ENCODE measurements at regions not wholly inside any gene's neighbourhood (a gene's known extent, or its start where the extent isn't known, plus 50 kb on each side); places are given as distances from the start of the nearest gene placed in this dataset.

DNA sequence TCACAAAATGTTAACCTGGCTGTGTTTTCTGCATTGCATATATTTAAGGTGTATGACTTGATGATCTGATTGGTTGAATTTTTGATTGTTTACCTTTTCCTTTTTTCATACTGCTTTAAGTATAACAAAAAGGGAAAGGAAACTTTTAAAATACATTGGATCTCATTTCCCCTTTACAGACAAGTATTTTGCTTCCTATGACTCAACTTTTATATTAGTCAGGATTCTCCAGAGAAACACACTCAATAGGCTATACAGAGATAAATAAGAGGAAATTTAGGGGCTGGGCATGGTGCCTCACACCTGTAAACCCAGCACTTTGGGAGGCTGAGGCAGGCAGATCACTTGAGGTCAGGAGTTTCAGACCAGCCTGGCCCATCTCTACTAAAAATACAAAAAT lies 205.8 kb downstream of the TJP1 start:
- TF ChIP-seq KLF10 (tag by site-specific recombination; IDR thresholded peaks at IDR 0.05) (no peak), YY1 (tag by site-specific recombination; IDR thresholded peaks at IDR 0.05) (no peak), ZNF274 (IDR thresholded peaks at IDR 0.05; ENCODE audit: low read length) (no peak), ZNF274 (tag by site-specific recombination; IDR thresholded peaks at IDR 0.05; ENCODE audit: borderline replicate concordance) (no peak), ZNF777 (tag by site-specific recombination; IDR thresholded peaks at IDR 0.05; ENCODE audit: borderline replicate concordance) (no peak), ZNF302 (tag by site-specific recombination; IDR thresholded peaks at IDR 0.05; ENCODE audit: low read depth) (no peak)
- TF ChIP-seq, protein P1, sequence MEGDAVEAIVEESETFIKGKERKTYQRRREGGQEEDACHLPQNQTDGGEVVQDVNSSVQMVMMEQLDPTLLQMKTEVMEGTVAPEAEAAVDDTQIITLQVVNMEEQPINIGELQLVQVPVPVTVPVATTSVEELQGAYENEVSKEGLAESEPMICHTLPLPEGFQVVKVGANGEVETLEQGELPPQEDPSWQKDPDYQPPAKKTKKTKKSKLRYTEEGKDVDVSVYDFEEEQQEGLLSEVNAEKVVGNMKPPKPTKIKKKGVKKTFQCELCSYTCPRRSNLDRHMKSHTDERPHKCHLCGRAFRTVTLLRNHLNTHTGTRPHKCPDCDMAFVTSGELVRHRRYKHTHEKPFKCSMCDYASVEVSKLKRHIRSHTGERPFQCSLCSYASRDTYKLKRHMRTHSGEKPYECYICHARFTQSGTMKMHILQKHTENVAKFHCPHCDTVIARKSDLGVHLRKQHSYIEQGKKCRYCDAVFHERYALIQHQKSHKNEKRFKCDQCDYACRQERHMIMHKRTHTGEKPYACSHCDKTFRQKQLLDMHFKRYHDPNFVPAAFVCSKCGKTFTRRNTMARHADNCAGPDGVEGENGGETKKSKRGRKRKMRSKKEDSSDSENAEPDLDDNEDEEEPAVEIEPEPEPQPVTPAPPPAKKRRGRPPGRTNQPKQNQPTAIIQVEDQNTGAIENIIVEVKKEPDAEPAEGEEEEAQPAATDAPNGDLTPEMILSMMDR (tag by site-specific recombination; IDR thresholded peaks at IDR 0.05), result no peak
- TF ChIP-seq, protein P2, sequence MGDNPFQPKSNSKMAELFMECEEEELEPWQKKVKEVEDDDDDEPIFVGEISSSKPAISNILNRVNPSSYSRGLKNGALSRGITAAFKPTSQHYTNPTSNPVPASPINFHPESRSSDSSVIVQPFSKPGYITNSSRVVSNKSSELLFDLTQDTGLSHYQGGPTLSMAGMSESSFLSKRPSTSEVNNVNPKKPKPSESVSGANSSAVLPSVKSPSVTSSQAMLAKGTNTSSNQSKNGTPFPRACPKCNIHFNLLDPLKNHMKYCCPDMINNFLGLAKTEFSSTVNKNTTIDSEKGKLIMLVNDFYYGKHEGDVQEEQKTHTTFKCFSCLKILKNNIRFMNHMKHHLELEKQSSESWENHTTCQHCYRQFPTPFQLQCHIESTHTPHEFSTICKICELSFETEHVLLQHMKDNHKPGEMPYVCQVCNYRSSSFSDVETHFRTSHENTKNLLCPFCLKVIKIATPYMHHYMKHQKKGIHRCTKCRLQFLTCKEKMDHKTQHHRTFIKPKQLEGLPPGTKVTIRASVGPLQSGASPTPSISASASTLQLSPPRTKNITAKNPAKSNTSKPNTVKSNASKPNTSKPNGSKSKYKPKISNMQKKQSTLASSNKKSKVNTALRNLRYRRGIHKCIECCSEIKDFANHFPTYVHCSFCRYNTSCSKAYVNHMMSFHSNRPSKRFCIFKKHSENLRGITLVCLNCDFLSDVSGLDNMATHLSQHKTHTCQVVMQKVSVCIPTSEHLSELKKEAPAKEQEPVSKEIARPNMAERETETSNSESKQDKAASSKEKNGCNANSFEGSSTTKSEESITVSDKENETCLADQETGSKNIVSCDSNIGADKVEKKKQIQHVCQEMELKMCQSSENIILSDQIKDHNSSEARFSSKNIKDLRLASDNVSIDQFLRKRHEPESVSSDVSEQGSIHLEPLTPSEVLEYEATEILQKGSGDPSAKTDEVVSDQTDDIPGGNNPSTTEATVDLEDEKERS (tag by site-specific recombination; IDR thresholded peaks at IDR 0.05), result no peak
- TF ChIP-seq, protein P3, sequence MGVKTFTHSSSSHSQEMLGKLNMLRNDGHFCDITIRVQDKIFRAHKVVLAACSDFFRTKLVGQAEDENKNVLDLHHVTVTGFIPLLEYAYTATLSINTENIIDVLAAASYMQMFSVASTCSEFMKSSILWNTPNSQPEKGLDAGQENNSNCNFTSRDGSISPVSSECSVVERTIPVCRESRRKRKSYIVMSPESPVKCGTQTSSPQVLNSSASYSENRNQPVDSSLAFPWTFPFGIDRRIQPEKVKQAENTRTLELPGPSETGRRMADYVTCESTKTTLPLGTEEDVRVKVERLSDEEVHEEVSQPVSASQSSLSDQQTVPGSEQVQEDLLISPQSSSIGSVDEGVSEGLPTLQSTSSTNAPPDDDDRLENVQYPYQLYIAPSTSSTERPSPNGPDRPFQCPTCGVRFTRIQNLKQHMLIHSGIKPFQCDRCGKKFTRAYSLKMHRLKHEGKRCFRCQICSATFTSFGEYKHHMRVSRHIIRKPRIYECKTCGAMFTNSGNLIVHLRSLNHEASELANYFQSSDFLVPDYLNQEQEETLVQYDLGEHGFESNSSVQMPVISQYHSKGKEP (tag by site-specific recombination; IDR thresholded peaks at IDR 0.05), result no peak
